GM19351 (cell line): ENCODE measurements at regions not wholly inside any gene's neighbourhood (a gene's known extent, or its start where the extent isn't known, plus 50 kb on each side); places are given as distances from the start of the nearest gene placed in this dataset.
"Not testable (repeated sequence)": the region's sequence is repeated elsewhere in the genome, so short reads cannot be mapped to it uniquely, and the experiment has no call there.

Experiments
- ATAC-seq: cut with Tn5 transposase; IDR thresholded peaks from one replicate; pipeline ENCODE4 v1.9.1; 2021; ENCODE audit warnings: mild to moderate bottlenecking, moderate library complexity; ENCODE audit not compliant: unreplicated experiment

DNA sequence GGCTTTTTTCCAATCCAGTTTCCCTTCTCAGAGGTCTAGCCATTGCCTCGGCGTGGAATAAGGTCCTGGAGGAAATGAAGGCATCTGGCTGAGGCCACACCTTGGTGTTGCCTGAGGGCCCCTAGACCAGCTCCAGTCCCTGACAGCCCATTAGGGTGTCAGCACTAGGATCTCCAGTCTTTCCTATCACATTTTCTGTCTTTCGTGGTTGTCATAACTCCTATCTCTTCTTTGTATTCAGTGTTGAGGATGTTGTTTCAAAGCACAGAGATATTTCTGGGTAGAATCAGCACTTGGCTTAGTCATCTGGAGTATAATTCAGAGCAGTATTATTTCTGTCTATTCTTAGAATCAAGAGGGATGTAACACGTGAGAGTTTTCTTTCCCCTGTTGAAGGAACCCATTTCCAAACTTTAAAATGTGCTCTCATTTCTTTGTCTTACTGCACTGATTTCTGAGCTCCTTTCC lies 844.3 kb downstream of the KCNT2 start:
- no peak for ATAC-seq

DNA sequence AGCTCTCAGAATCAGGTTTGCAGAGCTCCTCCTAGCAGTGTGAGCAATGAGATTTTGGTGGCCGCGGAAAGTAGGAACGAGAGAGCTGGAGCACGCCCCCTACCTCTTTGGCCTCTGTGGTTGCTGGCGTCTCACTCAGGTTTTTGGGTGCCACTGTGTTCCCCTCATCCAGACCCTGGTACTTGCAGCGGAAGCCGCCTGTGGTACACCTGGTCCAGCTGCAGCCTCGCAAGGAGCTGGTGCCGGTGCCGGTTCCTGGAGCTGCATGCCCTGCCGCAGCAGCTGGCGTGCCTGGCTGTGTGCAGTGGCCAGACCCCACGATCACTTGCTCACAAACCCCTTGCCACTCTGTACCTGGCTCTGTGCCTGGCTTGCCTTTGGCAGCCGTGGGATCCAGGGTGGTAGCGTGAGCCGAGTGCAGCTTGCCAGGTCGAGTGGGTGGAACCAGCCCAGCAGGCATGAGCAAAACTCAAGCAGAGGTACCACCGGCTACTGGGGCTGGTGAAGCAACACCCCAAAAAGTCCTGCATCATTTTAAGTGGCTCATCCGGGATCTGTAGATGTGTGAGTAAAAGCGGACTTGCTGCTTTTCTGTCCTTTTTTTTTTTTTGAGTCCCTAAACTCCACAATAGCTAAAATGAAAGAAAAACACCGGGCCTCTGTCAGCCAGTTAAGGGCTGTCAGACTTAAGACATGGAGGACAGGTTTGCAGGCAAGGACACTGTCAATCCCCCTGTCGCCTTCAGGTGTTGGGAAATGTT lies 844.9 kb downstream of the KCNT2 start:
- ATAC-seq = no peak

DNA sequence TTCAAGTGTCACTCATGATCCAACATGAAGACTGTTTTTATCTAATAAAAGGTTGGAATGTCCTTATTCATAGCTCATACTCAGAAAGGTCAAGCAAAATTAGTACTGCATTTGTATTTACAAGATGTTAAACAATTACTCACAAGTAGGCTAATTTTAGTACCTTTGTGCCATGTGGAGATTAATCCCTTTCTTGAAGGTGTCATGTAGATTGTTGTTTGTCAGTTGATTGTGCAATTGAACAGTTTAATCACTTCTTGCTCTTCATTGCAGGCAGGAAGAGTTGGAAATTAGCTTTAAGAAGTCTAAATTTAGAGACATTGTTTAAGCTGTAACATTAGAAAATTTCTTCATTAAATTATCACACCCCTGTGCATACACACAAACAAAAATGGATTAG lies 847.1 kb downstream of the KCNT2 start:
- ATAC-seq = no peak

DNA sequence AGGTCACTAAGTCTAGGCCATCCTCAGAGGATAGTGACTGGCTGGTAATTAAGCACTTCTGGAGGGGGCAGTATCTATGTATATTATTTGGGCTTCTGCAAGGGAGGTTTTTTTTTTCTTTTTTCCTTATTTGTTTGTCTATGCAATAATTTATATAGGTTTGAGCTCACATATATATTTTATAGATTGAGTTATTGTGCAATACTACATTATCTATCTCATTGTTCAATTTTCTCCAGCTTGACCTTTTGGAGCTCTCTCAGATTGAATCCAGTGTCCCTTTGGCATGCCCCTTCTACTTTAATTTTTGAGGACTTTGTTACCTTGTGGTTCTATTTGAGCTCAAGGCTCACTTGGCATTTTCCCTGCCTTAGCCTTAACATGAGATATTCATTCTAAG lies 852.1 kb downstream of the KCNT2 start:
- ATAC-seq = no peak

DNA sequence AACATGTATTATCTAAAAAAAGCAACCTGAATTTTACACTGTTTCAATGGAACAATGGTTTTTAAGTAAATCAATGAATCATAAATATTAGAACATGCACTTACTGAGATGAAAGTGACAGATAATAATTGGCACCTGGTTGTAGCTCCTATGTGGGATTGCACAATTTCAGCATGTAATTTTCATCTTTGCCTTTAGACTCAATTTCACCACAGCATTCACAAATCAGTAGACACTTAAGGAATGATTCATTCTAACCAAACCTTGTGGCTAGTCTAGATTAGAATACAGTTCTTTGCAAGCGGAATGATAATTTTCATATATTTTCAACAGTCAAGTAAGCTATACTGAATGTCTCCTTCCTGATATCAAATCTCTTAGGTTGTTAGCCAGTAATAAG lies 853.4 kb downstream of the KCNT2 start:
- no peak for ATAC-seq

DNA sequence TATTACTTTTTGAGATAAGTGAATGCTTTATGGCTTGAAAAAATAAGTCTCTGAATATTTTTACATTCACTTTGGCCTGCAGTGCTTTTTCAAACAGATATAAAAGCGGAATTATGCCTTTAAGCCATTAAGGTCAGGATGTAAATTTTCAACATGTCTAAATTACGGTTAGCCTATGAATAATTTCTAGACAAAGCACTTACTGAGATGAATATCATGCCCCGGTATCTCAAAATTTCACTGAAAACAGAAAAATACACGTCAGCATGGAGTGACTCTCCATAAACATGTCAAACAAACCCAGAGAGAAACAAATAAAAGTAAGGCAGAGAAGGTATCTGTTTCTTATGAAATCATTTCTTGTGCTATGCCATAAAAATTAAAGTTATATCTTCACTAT lies 853.9 kb downstream of the KCNT2 start:
- ATAC-seq = no peak

DNA sequence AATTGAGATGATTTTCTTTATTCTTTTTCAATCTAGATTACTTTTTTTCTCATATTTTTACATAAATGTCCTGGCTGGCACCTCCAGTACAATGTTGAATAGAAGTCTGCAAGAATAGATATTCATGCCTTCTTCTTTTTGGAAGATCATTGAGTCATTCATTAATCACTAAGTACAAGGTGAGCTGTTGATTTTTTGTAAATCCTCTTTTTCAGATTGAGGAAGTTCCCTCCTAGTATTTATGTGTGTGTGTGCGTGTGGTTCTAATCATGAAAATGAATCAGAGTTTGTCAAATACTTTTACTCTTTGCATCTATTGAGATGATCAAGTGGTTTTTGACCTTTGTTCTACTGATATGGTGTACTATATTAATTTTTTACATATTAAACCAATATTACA lies 859.3 kb downstream of the KCNT2 start:
- no peak for ATAC-seq

DNA sequence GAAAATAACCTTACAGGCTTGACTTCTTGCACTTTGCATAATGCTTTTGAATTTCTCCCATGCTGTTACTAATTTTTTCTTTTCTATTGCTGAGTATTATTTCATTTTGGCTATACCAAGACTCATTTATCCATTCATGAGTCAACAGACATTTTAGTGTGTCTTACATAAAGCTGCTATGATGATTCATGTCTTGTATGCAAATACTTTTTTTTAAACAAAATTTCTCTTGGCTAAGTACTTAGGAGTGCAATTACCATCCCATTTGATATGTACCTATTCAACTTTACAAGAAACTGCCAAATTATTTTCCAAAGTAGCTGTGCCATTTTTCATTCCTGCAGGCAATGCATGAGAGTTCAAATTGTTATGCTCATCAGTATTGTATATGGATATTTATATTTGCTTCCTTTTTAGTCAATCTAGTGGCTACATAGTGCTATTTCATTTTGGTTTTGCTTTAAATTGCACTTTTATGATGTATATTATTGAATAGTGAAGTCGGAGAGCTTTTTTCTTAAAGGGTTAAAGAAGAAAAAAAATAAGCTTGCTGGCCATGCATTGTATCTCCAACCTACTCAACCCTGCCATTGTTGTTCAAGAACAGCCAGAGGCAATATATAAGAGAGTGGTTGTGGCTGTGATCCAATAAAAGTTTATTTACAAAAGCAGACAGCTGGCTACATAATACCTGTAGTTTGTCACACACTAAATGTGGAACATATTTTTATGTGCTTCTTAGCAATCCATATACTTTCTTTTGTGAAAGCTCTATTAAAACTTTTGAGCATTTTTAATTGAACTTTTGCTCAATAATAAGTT lies 862.8 kb downstream of the KCNT2 start:
- ATAC-seq = no peak

DNA sequence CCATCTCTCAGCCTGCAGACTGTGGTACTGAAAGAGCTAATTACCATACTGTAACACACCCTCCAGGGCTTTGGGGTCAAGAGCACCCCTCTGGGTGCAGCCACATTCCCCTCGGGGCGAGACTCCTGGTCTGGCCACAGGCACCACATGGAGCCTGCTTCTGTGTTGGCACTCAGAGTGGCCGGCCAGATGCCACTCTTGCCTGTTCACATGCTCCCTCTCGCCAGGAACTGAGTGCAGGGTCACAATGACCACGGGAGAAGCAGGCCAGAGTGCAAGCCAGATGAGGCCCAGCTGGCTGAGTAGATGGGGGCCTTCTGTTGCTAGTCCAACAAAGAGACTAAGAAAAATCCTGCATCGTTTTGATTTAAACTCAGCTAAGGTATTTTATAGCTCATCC lies 864.0 kb downstream of the KCNT2 start:
- ATAC-seq = no peak

DNA sequence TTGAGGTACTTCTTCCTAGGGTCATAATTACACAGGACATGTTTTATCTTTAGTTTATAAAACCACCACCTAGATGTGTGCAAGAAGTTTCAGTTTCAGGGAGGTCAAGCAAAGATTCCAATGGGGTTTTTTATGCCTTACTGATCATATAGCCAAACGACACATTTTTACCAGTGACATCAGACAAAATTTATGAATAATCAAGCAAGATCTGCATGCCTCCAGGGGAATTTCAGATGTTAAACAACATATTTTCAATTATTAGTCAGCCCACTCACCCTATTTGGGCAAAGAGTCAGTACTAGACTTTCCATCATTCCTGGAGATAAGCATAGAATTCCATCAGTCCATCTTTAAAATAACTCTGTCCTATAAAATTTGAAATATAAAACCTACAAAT lies 867.4 kb downstream of the KCNT2 start:
- ATAC-seq = no peak

DNA sequence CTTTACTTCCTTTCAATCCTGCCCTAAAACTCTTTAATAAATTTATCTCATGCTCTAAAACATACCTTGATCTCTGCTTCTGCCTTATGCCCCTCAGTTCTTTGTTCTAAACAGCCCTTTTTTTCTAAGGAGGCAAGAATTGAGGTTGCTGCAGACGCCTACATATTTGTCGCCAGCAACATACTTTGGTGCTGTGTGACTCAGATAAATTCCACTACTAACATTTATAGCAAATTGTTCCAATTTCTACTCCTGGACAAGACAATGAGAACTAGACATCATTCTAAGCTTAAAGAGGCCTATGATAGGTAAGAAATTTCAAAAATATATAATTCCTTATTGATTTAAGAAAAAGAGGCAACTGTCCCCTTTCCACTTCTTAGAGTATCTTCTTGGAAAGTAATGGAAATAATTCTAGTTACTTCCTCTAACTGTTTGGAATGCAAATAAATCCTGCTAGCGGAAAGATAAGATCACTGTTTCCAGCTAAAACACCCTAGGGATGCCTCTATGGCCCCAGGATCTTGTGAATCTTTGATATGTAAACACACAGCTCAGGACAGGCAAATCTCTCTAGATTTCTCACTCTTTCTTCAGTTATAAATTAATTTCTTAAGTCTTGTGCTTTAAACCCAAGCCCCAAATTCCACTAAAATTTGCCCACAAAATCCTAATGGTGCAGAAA lies 869.1 kb downstream of the KCNT2 start:
- ATAC-seq = no peak

DNA sequence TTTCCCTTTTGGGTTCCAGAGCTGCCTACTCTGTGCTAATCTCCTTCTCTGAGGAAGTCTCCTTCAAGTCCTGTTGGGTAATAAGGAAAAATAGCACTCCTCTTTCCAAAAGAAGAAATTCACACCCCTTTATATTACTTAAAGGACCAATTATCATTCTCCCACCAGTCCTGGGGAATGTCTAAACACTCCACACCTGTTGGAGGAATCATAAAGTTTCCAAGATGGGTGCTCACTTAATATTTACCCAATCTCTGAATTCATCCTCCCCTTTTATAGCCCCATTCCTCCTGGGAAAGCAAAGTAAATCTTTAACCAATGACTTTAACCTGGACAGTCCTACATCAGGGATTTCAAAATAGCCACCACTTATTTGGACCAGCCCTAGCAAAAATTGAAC lies 873.1 kb downstream of the KCNT2 start:
- no peak for ATAC-seq

DNA sequence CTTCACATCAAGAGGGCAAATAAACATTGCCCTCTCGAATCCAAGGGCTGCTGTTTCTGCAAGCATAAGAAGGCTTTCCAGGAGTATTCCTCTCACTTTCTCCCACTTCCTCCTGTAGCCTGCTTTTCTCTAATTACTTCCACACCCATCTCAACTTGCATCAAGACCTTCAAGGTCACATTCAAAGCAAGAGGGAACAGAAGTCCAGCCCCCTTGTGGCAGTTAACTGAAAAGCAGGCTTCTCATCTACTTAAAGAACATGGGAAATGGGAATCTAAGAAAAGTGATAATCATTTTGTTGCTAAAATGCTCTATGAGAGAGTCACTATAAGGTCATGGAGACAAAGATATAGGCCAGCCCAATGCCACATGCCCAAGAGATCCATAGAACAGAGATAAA lies 874.4 kb downstream of the KCNT2 start:
- peak; percentile 67 for ATAC-seq

DNA sequence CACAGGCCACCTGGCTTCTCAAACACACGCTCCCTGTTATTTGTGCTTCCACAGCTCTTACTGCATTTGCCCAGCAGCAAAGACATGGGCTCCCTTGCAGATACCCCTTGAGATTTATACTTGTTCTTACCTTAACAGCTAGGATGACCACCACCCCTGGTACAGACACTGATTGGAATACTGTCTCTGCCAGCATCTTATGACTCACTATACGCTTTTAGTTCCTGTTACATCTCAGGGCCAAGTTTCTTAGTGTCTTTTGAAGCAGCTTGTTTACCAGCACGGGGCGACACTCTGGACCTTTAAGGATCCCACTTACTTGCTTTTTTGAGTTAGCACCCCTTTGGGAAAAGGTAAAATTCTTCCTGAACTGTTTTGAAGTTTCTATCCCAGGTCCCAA lies 874.8 kb downstream of the KCNT2 start:
- ATAC-seq = no peak

DNA sequence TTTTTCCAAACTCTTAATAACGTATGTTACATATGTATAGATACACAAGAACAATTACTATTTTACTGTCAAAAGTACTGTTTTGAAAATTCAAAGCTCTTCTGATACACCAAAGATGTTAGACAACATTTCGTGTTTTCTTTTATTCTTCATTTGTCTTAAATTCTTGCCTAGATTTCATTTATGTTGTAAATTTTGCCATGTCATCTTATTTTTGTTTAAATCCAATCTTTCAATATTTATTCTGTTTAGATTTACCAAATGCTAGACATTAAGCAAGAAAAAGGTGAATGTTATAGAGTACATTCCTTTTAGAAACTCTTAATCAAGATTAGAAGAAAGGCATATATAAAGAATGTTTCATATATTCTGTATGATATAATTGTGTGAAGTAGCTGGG lies 876.9 kb downstream of the KCNT2 start:
- ATAC-seq = no peak

DNA sequence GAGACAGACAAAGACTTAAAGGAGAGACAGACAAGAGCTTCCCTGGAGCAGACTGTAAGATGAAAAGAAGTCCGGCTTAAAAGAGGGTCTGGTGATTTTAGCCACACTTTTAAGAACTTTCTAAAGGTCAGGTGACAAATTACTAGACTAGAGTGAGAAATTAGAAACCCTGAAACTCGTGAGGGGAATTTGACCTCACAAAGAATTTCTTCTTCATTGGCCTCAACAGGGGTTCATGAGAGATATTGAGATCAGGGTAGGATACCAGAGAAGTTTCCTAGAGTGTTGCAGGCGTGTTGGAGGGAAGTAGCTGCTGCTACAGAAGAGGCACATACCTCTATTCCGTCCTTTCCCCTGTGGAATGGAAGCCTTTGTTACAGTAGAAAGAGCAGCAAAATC lies 884.4 kb downstream of the KCNT2 start:
- ATAC-seq = no peak

DNA sequence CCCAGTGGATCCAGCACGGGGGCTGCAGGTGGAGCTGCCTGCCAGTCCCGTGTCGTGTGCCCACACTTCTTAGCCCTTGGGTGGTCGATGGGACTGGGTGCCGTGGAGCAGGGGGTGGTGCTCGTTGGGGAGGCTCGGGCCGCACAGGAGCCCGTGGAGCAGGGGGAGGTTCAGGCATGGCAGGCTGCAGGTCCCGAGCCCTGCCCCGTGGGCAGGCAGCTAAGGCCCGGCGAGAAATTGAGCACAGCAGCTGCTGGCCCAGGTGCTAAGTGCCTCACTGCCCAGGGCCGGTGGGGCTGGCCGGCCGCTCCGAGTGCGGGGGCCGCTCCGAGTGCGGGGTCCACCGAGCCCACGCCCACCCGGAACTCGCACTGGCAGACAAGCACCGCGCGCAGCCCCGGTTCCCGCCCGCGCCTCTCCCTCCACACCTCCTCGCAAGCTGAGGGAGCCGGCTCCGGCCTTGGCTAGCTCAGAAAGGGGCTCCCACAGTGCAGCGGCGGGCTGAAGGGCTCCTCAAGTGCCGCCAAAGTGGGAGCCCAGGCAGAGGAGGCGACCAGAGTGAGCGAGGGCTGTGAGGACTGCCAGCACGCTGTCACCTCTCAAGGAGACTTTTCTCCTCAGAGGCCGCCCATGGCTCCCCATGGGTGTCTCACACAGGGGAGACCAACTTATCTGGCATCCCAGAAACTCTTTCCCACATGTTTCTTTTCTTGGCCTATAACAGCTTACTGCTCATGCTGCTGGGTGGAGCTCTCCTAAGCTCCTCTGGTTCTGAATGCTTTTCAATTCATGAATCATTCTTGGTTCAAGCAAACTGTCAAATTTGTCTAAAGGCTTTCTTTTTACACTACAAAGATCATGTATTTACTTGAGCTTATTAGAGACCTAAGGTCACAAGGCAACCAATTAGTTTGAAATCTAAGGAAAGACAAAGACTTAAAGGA lies 885.1 kb downstream of the KCNT2 start:
- not testable (repeated sequence) for ATAC-seq

DNA sequence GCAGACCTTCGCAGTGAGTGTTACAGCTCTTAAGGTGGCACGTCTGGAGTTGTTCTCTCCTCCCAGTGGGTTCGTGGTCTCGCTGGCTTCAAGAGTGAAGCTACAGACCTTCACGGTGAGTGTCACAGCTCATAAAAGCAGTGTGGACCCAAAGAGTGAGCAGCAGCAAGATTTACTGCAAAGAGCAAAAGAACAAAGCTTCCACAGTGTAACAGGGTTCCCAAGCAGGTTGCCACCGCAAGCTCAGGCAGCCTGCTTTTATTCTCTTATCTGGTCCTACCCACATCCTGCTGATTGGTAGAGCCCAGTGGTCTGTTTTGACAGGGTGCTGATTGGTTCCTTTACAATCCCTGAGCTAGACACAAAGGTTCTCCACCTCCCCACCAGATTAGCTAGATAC lies 886.1 kb downstream of the KCNT2 start:
- ATAC-seq = not testable (repeated sequence)

DNA sequence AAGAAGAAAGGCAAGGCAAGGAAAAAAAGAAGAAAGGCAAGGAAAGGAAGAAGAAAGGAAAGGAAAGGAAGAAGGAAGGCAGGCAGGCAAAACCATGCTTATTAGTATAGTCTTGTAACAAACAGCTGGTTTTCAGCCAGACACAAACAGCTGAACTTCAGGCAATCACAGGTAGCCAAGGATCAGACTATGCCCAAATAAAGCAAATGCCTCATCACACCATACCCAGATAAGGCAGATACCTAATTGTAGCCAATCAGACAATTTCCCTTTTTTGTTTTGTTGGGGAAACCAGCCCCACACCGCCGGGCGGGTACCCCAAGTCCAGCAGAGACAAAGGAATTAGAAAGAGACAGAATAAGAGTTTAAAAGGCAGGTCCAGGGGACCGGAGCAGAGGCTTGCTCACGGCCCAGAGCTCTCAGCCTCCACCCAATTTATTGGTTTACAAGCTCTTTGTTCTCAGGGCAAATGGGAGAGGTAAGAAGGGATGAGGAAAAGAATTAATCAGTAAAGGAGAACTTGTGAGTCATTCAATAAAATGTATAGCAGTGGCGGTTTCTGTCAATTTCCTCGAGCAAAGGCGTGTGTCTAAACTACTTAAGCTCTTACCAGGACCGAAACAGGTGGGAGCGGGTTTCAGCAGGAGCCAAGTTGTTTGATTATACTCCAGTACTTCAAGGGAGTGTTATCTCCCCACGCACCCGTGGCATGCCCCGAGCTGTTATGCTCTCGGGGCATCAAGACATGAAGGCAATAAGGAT lies 886.8 kb downstream of the KCNT2 start:
- ATAC-seq = no peak

DNA sequence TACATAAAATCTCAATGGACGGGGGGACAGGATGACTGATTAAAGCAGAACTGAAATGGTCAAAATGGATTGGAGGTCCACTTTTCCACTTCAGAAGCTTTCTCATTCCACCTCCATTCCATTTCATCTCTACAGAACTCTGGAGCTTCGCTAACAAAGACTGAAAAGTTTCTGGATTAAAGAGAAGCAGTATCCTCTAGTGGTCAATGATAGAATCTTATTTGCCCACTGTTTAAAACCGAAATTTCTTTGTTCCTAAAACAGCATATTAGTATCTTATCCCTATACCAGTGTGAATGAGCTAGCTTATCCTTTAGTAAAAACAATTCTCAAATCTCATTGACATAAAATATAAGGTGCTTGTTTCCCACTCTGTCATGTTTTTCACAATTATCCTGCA lies 890.6 kb downstream of the KCNT2 start:
- peak; percentile 57 for ATAC-seq
